ENCODE measurements at regions not wholly inside any gene's neighbourhood (a gene's known extent, or its start where the extent isn't known, plus 50 kb on each side); places are given as distances from the start of the nearest gene placed in this dataset.

DNA sequence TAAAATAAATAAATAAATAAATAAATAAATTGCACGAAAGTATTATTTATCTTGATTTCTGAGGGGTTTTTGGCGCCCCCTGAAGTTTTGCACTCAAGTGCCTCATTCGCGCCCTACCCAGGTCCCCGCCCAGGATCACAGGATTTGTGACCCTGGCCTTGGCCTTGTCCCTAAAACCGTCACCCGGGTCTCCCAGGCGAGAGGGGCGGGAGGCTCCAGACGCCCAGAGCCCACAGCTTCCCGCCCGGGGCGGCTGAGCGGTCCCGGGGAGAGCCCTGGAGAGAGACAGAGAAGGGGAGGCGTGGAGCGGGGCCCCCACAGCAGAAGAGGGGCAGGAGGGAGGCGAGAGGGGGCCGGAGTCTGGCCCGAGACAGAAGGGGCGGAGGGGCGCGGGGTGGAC lies 91.8 kb upstream of the CASZ1 start:
- peak; percentile 44 to 55 (median 46) for DNase-seq
- 11 to 16% methylated on average over 14 to 22 of the region's 23 CpGs for WGBS, 2 donors
- H3K4me1 ChIP-seq (ENCODE audit: control insufficient read depth in 5 of 5, insufficient read depth in 5 of 5, low read length in 5 of 5) = peaks cover 0 to 20% (median 0%) of the 10 kb centered on the region in 5 donors
- H3K36me3 ChIP-seq (ENCODE audit: control insufficient read depth in 4 of 4, insufficient read depth in 4 of 4, low read length in 4 of 4) = no peaks in the 10 kb centered on the region
- no peak overlapping the region for H3K4me3 ChIP-seq
- ATAC-seq (ENCODE audit: insufficient read depth, low FRiP score) = no peak
- H3K9me3 ChIP-seq (ENCODE audit: control insufficient read depth in 4 of 4, insufficient read depth in 3 of 4, low read length in 3 of 4) = peaks cover 0 to 2% (median 0%) of the 10 kb centered on the region in 4 donors
- H3K27me3 ChIP-seq (ENCODE audit: control insufficient read depth in 3 of 3, insufficient read depth in 3 of 3, low read length in 2 of 3) = peaks cover 0 to 7% (median 0%) of the 10 kb centered on the region in 3 donors
- H3K9ac ChIP-seq (ENCODE audit: insufficient read depth in 1 of 2, low read length in 2 of 2) = no peak overlapping the region
- no peak overlapping the region for H3K27ac ChIP-seq (ENCODE audit: low read depth in 1 of 2, low read length in 1 of 2)
- TF ChIP-seq CTCF (IDR thresholded peaks at IDR 0.05; ENCODE audit: control extremely low read depth, extremely low read depth) = no peak

GRCh38 chr1:10888791-10889649 lies 92.6 kb upstream of the CASZ1 start:
- Histone ChIP-seq H3K4me1 (ENCODE audit: control insufficient read depth in 5 of 5, insufficient read depth in 5 of 5, low read length in 5 of 5) (peaks cover 0 to 20% (median 0%) of the 10 kb centered on the region in 5 donors), H3K27me3 (ENCODE audit: control insufficient read depth in 3 of 3, insufficient read depth in 3 of 3, low read length in 2 of 3) (peaks cover 0 to 7% (median 0%) of the 10 kb centered on the region in 3 donors), H3K9me3 (ENCODE audit: control insufficient read depth in 4 of 4, insufficient read depth in 3 of 4, low read length in 3 of 4) (peaks cover 0 to 2% (median 0%) of the 10 kb centered on the region in 4 donors), H3K36me3 (ENCODE audit: control insufficient read depth in 4 of 4, insufficient read depth in 4 of 4, low read length in 4 of 4) (no peaks in the 10 kb centered on the region), H3K27ac (ENCODE audit: low read depth in 1 of 2, low read length in 1 of 2) (no peak overlapping the region), H3K9ac (ENCODE audit: insufficient read depth in 1 of 2, low read length in 2 of 2) (no peak overlapping the region), H3K4me3 (no peak overlapping the region)
- TF ChIP-seq CTCF (IDR thresholded peaks at IDR 0.05; ENCODE audit: control extremely low read depth, extremely low read depth) = no peak
- 23 to 41% methylated on average over 38 to 66 of the region's 66 CpGs for WGBS, 2 donors
- DNase-seq (peak; percentile 35 to 68 (median 61)), ATAC-seq (ENCODE audit: insufficient read depth, low FRiP score) (no peak)

DNA sequence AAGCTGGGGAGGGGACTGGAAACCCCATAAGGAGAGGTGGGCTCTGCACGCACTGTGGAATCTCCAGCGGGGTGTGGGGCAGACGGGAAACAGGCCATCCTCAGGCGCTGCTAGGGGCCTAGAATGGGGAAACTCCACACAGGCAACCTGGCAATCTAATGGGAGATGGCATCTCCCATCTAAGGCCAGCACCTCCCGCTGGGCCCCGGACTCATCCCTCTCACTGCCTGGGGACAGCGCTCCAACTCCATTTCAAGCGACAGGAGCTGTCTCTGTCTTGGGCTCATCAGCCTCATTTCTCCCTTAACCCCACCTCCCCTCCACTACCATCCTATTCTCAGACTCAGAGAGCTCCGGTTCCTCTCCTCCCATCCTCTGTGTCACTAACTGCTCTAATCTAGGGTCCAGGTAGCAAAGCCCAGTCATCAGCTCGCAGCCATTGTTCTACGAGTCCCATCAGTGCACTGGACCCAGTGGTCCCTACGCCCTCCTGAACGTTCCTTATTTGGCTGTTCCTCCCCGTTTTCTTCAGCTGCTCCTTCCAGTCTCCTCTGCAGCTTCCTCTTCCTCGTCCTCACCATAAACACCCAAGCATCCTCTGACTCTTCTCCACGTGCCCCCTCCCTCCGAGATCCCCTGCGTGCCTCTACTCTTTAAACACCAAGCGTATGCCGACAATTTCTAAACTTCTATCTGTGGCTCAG lies 93.4 kb upstream of the CASZ1 start:
- Histone ChIP-seq H3K36me3 (ENCODE audit: control insufficient read depth in 4 of 4, insufficient read depth in 4 of 4, low read length in 4 of 4) (no peaks in the 10 kb centered on the region), H3K9me3 (ENCODE audit: control insufficient read depth in 4 of 4, insufficient read depth in 3 of 4, low read length in 3 of 4) (peaks cover 0 to 2% (median 0%) of the 10 kb centered on the region in 4 donors), H3K27ac (ENCODE audit: low read depth in 1 of 2, low read length in 1 of 2) (no peak overlapping the region), H3K4me3 (no peak overlapping the region), H3K27me3 (ENCODE audit: control insufficient read depth in 3 of 3, insufficient read depth in 3 of 3, low read length in 2 of 3) (peaks cover 0 to 7% (median 0%) of the 10 kb centered on the region in 3 donors), H3K9ac (ENCODE audit: insufficient read depth in 1 of 2, low read length in 2 of 2) (no peak overlapping the region), H3K4me1 (ENCODE audit: control insufficient read depth in 5 of 5, insufficient read depth in 5 of 5, low read length in 5 of 5) (peaks cover 0 to 20% (median 0%) of the 10 kb centered on the region in 5 donors)
- 56 to 67% methylated on average over 20 of the region's 20 CpGs for WGBS, 2 donors
- DNase-seq (peak in 1 of 3 donors; percentile 44), ATAC-seq (ENCODE audit: insufficient read depth, low FRiP score) (no peak)
- no peak for TF ChIP-seq CTCF (IDR thresholded peaks at IDR 0.05; ENCODE audit: control extremely low read depth, extremely low read depth)

Measured in lung (tissue), 11 donors.